Small intestine (tissue), 7 donors: ENCODE measurements at regions not wholly inside any gene's neighbourhood (a gene's known extent, or its start where the extent isn't known, plus 50 kb on each side); places are given as distances from the start of the nearest gene placed in this dataset.

Experiments
- DNase-seq, 2 donors: peaks; one replicate each; pipeline versions ENCODE4 v3.0.0 to v3.0.0-alpha.2; 2013
- FAIRE-seq: peaks from 2 replicates; lab custom pipeline; 2012; peaks lifted over from hg19 to GRCh38; lab: Jason Lieb, UNC
- H3K27ac ChIP-seq, 3 donors: one replicate each; pipeline ENCODE4 v1.5.1; 2013; ENCODE audit warnings: low read length in 2 of 3, mild to moderate bottlenecking in 2 of 3, control low read depth in 1 of 3, inconsistent platforms in 1 of 3, low read depth in 1 of 3, moderate library complexity in 1 of 3
- H3K27me3 ChIP-seq, 3 donors: one replicate each; pipeline ENCODE4 v1.6.1; 2013; ENCODE audit warnings: low read length in 3 of 3, inconsistent platforms in 1 of 3; ENCODE audit not compliant: control insufficient read depth in 3 of 3, insufficient read depth in 3 of 3
- H3K36me3 ChIP-seq, 3 donors: one replicate each; pipeline ENCODE4 v1.6.1; 2013; ENCODE audit warnings: low read length in 3 of 3, inconsistent platforms in 1 of 3, low read depth in 1 of 3, mild to moderate bottlenecking in 1 of 3, moderate library complexity in 1 of 3; ENCODE audit not compliant: control insufficient read depth in 3 of 3, insufficient read depth in 2 of 3
- H3K4me1 ChIP-seq, 3 donors: one replicate each; pipeline ENCODE4 v1.6.1; 2013; ENCODE audit warnings: low read length in 2 of 3, inconsistent platforms in 1 of 3, low read depth in 1 of 3, mild to moderate bottlenecking in 1 of 3, moderate library complexity in 1 of 3; ENCODE audit not compliant: control insufficient read depth in 3 of 3, insufficient read depth in 2 of 3
- H3K4me3 ChIP-seq, 3 donors: one replicate each; pipeline ENCODE4 v1.5.1; 2013; ENCODE audit warnings: low read length in 3 of 3, control low read depth in 1 of 3, inconsistent platforms in 1 of 3, low read depth in 1 of 3, mild to moderate bottlenecking in 1 of 3, moderate library complexity in 1 of 3
- H3K9me3 ChIP-seq, 2 donors: one replicate each; pipeline ENCODE4 v1.6.1; 2013; ENCODE audit warnings: low read depth in 1 of 2, low read length in 1 of 2; ENCODE audit not compliant: control insufficient read depth in 2 of 2, insufficient read depth in 1 of 2
- WGBS, 3 donors: extraction: QIAGEN DNeasy Blood & Tissue Kit; methylation state at CpG; one replicate each; pipeline ENCODE4 v1.1.7; 2013; 5-methylcytosine and 5-hydroxymethylcytosine counted together
- donor health status: healthy with polysubstance abuse.
- donor health status: control.
- donor health status: control.
- donor health status: Bipolar disorder and iron deficiency.
- donor health status: healthy.

GRCh38 chr16:65394281-65394680, 272.4 kb upstream of the CDH11 start:
- H3K27ac ChIP-seq, result no peak overlapping the region
- no peaks in the 10 kb centered on the region for H3K27me3 ChIP-seq
- FAIRE-seq (no peak), DNase-seq (peak in 1 of 2 donors; percentile 2)
- WGBS, 3 donors, result 72 to 80% (median 79%) methylated on average over 6 of the region's 6 CpGs
- H3K4me3 ChIP-seq, result no peak overlapping the region
- H3K9me3 ChIP-seq, result peaks cover 0 to 1% of the 10 kb centered on the region in 2 donors
- H3K4me1 ChIP-seq, result no peaks in the 10 kb centered on the region
- no peaks in the 10 kb centered on the region for H3K36me3 ChIP-seq

DNA sequence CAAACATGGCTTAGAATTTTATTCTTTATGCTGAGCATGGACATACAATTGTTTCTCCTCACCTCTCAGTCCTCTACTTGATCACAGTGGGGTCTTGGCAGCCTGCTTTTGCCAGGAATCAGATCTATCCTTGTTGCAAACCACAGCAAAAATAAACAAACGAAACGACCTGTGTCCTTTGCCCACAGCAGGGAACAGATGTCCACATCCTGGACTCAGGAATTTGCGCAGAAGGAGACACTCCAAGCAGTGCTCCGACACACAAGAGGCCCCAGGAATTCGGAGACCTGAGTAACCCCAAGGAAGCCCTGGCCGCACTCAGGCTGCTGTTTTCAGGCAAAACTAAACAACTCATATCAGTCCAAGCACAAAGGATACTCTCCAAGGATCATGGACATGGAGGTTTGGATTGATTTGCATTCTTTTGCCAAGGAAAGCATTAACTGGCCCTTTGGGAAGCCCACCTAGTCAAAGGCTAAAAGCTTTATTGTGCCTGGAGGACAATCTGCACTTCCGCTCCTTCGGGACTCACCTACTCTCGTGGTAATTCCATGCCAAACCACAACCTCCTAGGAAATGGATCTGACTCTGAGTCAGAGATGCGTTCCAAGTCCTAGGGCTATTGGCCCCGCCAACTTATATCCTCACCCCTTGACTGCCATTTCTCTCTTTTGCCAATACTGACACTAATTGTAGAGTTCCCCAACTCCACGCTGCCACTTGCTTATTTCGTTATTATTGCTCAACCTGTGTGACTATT, 271.1 kb upstream of the CDH11 start:
- FAIRE-seq (no peak), DNase-seq (no peak)
- H3K9me3 ChIP-seq, result peaks cover 0 to 4% of the 10 kb centered on the region in 2 donors
- 72 to 78% (median 77%) methylated on average over 13 of the region's 13 CpGs for WGBS, 3 donors
- H3K4me1 ChIP-seq, result no peaks in the 10 kb centered on the region
- H3K27ac ChIP-seq, result no peak overlapping the region
- no peak overlapping the region for H3K4me3 ChIP-seq
- no peaks in the 10 kb centered on the region for H3K36me3 ChIP-seq
- no peaks in the 10 kb centered on the region for H3K27me3 ChIP-seq

- Histone ChIP-seq H3K4me1 (no peaks in the 10 kb centered on the region), H3K9me3 (peaks cover 0 to 4% of the 10 kb centered on the region in 2 donors), H3K4me3 (no peak overlapping the region), H3K27me3 (no peaks in the 10 kb centered on the region), H3K36me3 (no peaks in the 10 kb centered on the region), H3K27ac (no peak overlapping the region)
- no peak for FAIRE-seq
- DNase-seq, result no peak
These were observed 266.7 kb upstream of the CDH11 start for GRCh38 chr16:65388592-65388991.

- DNase-seq, result no peak
- 50 to 58% (median 54%) methylated on average over 2 of the region's 2 CpGs for WGBS, 3 donors
- FAIRE-seq, result no peak
- no peak overlapping the region for H3K4me3 ChIP-seq
- no peaks in the 10 kb centered on the region for H3K4me1 ChIP-seq
- H3K36me3 ChIP-seq, result no peaks in the 10 kb centered on the region
- no peaks in the 10 kb centered on the region for H3K27me3 ChIP-seq
- no peak overlapping the region for H3K27ac ChIP-seq
- H3K9me3 ChIP-seq, result peaks cover 0 to 4% of the 10 kb centered on the region in 2 donors
These were observed 264.8 kb upstream of the CDH11 start for GRCh38 chr16:65386672-65387071.

GRCh38 chr16:65384441-65384840, 262.6 kb upstream of the CDH11 start:
- H3K4me1 ChIP-seq, result no peaks in the 10 kb centered on the region
- no peak overlapping the region for H3K4me3 ChIP-seq
- H3K27me3 ChIP-seq, result no peaks in the 10 kb centered on the region
- no peak overlapping the region for H3K27ac ChIP-seq
- FAIRE-seq (no peak), DNase-seq (no peak)
- no peaks in the 10 kb centered on the region for H3K36me3 ChIP-seq
- WGBS, 3 donors, result 23 to 47% (median 39%) methylated on average over 1 of the region's 1 CpG
- peaks cover 0 to 4% of the 10 kb centered on the region in 2 donors for H3K9me3 ChIP-seq

DNA sequence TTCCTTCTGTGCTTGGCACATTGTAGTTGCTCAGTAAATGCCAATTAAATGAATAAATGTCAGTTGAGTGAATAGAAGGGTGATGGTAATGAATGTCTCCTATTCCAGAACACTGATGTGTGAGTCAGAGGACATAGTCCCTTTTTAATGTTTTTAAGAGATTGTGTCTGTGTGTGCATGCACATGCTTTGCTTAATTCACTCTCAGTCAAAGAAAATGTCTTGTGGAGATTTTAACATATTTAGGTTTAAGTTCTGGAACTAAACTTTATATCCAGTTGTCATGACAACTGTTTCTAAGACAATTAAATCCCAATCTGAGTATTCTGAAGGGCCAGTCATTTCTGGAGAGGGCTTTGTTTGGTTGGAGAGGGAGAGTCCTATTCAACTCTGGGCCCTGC, 255.3 kb upstream of the CDH11 start:
- Histone ChIP-seq H3K36me3 (no peaks in the 10 kb centered on the region), H3K4me3 (no peak overlapping the region), H3K9me3 (no peaks in the 10 kb centered on the region), H3K4me1 (no peaks in the 10 kb centered on the region), H3K27me3 (no peaks in the 10 kb centered on the region), H3K27ac (no peak overlapping the region)
- no peak for FAIRE-seq
- no peak for DNase-seq

DNA sequence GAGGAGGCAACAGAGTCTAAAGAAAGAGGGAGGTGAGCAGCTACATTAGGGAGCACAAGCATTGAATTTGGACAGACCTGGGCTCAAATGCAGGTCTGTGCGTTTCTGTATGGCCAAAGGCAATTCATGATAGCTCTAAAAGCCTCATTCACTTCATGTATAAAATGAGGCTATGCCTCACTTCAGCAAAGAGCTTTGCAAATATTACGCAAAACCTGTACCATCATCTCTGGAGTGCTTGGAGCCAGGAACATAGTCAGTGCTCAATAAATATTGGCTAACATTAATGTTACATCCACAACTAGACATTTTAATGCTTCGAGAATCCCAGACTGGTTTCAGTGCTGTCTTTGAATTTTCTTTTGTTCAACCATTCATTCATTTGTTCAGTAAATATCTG, 254.7 kb upstream of the CDH11 start:
- 79 to 87% (median 86%) methylated on average over 3 of the region's 3 CpGs for WGBS, 3 donors

DNA sequence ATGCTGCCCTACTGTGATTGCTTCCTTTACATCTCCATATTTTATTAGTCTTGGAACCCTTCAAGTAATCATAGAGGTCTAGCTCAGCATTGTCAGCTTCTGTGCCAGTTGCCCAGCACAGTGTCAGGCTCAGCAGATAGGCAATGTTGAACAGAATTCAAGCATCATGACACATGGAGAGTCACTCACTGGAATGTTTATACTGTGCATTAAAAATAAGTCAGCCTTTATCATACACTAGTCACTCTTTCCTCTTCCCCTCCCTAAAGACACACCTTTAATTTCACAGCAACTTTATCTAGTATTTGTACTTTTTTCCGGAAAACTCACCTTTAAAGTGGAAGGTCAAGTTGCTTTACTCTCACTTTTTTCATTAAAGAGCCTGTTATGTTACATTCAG, 253.8 kb upstream of the CDH11 start:
- FAIRE-seq (no peak), DNase-seq (no peak)
- 24 to 71% (median 48%) methylated on average over 1 of the region's 1 CpG for WGBS, 3 donors
- Histone ChIP-seq H3K9me3 (no peaks in the 10 kb centered on the region), H3K4me3 (no peak overlapping the region), H3K27ac (no peak overlapping the region), H3K4me1 (no peaks in the 10 kb centered on the region), H3K27me3 (no peaks in the 10 kb centered on the region), H3K36me3 (no peaks in the 10 kb centered on the region)

More for the DNA sequence above, 254.7 kb upstream of the CDH11 start:
- no peaks in the 10 kb centered on the region for H3K36me3 ChIP-seq
- H3K27me3 ChIP-seq, result no peaks in the 10 kb centered on the region
- no peak overlapping the region for H3K27ac ChIP-seq
- H3K4me3 ChIP-seq, result no peak overlapping the region
- FAIRE-seq, result no peak
- DNase-seq, result no peak
- no peaks in the 10 kb centered on the region for H3K4me1 ChIP-seq
- no peaks in the 10 kb centered on the region for H3K9me3 ChIP-seq

DNA sequence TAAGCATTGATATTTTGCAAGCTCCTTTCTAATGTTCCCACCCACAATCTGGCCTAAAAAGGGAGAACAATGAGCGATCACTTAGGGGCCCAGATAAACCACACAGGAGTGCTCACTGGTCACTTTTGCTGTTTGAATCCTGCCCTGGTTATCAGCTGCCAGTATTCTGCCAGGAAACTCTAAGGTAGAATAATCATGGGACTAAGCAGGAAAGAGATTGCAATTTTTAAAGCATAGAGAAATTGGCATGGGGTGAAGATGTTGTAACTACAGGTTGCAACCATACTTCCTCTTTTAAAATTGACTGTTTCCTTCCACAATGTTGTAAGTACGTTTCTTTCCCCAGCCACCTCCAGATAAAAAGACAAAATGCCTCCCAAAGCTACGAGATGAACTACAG, 251.2 kb upstream of the CDH11 start:
- DNase-seq (no peak), FAIRE-seq (no peak)
- 26 to 38% (median 28%) methylated on average over 3 of the region's 3 CpGs for WGBS, 3 donors
- Histone ChIP-seq H3K27me3 (no peaks in the 10 kb centered on the region), H3K36me3 (no peaks in the 10 kb centered on the region), H3K4me3 (no peak overlapping the region), H3K4me1 (no peaks in the 10 kb centered on the region), H3K27ac (no peak overlapping the region), H3K9me3 (no peaks in the 10 kb centered on the region)
